RCC 7860 (cell line): ENCODE measurements at regions not wholly inside any gene's neighbourhood (a gene's known extent, or its start where the extent isn't known, plus 50 kb on each side); places are given as distances from the start of the nearest gene placed in this dataset.
"Not testable (repeated sequence)": the region's sequence is repeated elsewhere in the genome, so short reads cannot be mapped to it uniquely, and the experiment has no call there.

Experiments
- DNase-seq: peaks from one replicate; pipeline ENCODE4 v3.0.0-alpha.2; 2015; ENCODE audit warnings: low spot score
- FAIRE-seq: peaks from 2 replicates; lab custom pipeline; 2012; peaks lifted over from hg19 to GRCh38; lab: Jason Lieb, UNC

- DNase-seq (no peak), FAIRE-seq (no peak)
Observed at GRCh38 chr12:42030588-42030987, 114.1 kb downstream of the GXYLT1 start.

GRCh38 chr12:42027546-42027945, 117.1 kb downstream of the GXYLT1 start:
- DNase-seq (no peak), FAIRE-seq (no peak)

GRCh38 chr12:42024495-42024830, 120.2 kb downstream of the GXYLT1 start:
- DNase-seq, result no peak
- FAIRE-seq, result no peak

- DNase-seq (peak; percentile 42), FAIRE-seq (no peak)
Observed at GRCh38 chr12:42023733-42024494, 120.8 kb downstream of the GXYLT1 start.

- not testable (repeated sequence) for DNase-seq, FAIRE-seq
Observed at GRCh38 chr12:42021937-42022336, 122.7 kb downstream of the GXYLT1 start.

- FAIRE-seq (no peak), DNase-seq (no peak)
Observed at GRCh38 chr12:42021469-42021868, 123.2 kb downstream of the GXYLT1 start.

- DNase-seq (no peak), FAIRE-seq (no peak)
Observed at GRCh38 chr12:42020226-42020625, 124.4 kb downstream of the GXYLT1 start.

- DNase-seq (no peak), FAIRE-seq (no peak)
Observed at GRCh38 chr12:42019746-42020145, 124.9 kb downstream of the GXYLT1 start.

- no peak for DNase-seq
- no peak for FAIRE-seq
Observed at GRCh38 chr12:42017051-42017450, 127.6 kb downstream of the GXYLT1 start.

- DNase-seq (no peak), FAIRE-seq (no peak)
Observed at GRCh38 chr12:42015051-42015461, 129.6 kb downstream of the GXYLT1 start.

- not testable (repeated sequence) for FAIRE-seq
- DNase-seq, result peak; percentile 62
Observed at GRCh38 chr12:42012501-42012900, 132.2 kb downstream of the GXYLT1 start.

- no peak for FAIRE-seq
Observed at GRCh38 chr12:42010715-42011114, 134.0 kb downstream of the GXYLT1 start.

GRCh38 chr12:42010257-42010656, 134.4 kb downstream of the GXYLT1 start:
- FAIRE-seq (no peak), DNase-seq (no peak)

More at GRCh38 chr12:42010715-42011114, 134.0 kb downstream of the GXYLT1 start:
- no peak for DNase-seq

- FAIRE-seq (no peak), DNase-seq (no peak)
Observed at GRCh38 chr12:42008996-42009395, 135.7 kb downstream of the GXYLT1 start.

- FAIRE-seq (no peak), DNase-seq (no peak)
Observed at GRCh38 chr12:42003031-42003430, 141.6 kb downstream of the GXYLT1 start.

- FAIRE-seq (no peak), DNase-seq (no peak)
Observed at GRCh38 chr12:42002563-42002962, 142.1 kb downstream of the GXYLT1 start.

- DNase-seq (no peak), FAIRE-seq (no peak)
Observed at GRCh38 chr12:41998436-41998835, 146.2 kb downstream of the GXYLT1 start.

GRCh38 chr12:41993283-41993682, 151.4 kb downstream of the GXYLT1 start:
- DNase-seq, result no peak
- no peak for FAIRE-seq

- FAIRE-seq (no peak), DNase-seq (no peak)
Observed at GRCh38 chr12:41992692-41993215, 151.9 kb downstream of the GXYLT1 start.

- DNase-seq, result peak; percentile 77
- FAIRE-seq, result peak; percentile 92
Observed at GRCh38 chr12:41992022-41992421, 152.7 kb downstream of the GXYLT1 start.

- DNase-seq (no peak), FAIRE-seq (no peak)
Observed at GRCh38 chr12:41988715-41989114, 156.0 kb downstream of the GXYLT1 start.

- not testable (repeated sequence) for FAIRE-seq, DNase-seq
Observed at GRCh38 chr12:41986513-41986912, 158.2 kb downstream of the GXYLT1 start.

GRCh38 chr12:41983856-41984255, 160.8 kb downstream of the GXYLT1 start:
- FAIRE-seq, result no peak
- no peak for DNase-seq
